A549 (cell line): ENCODE measurements at regions not wholly inside any gene's neighbourhood (a gene's known extent, or its start where the extent isn't known, plus 50 kb on each side); places are given as distances from the start of the nearest gene placed in this dataset.

Experiments used
- ATAC-seq, 2 experiments: fragments of 200-7000 bp in 1 of 2; fragments of >200 bp in 1 of 2; cut with Nextera tagmentation in 1 of 2; cut with Tn5 transposase in 1 of 2; 3 replicates each; pipeline versions ENCODE4 v1.8.0 to v1.9.1; 2018 to 2020; ENCODE audit warnings: mild to moderate bottlenecking in 1 of 2, moderate library complexity in 1 of 2
- CTCF ChIA-PET: fragments of 300-600 bp; sonication (Branson Sonifier 250); formaldehyde crosslinking; extraction: SDS; loops from one replicate; lab custom pipeline; 2021; ENCODE audit warnings: antibody characterized with exemption, inconsistent platforms; lab: Yijun Ruan, JAX
- POLR2A ChIA-PET: fragments of 350-600 bp; formaldehyde crosslinking; extraction: SDS; loops from one replicate; lab custom pipeline; 2021; ENCODE audit warnings: antibody characterized with exemption, inconsistent platforms; lab: Yijun Ruan, JAX
- DNase-seq, 2 experiments: peaks; one replicate each; pipeline versions ENCODE4 v3.0.0 to v3.0.0-alpha.2; 2011 to 2016; ENCODE audit warnings: low read depth in 1 of 2, low spot score in 1 of 2
- FAIRE-seq: peaks from 2 replicates; lab custom pipeline; 2011; peaks lifted over from hg19 to GRCh38; lab: Jason Lieb, UNC
- H3K27ac ChIP-seq, 2 experiments: fragments of >200 bp; sonication (Bioruptor Twin); formaldehyde crosslinking; 3 replicates each; pipeline ENCODE4 v1.5.1; 2016 to 2017
- H3K4me1 ChIP-seq: fragments of >200 bp; sonication (Bioruptor Twin); formaldehyde crosslinking; 3 replicates; pipeline ENCODE4 v1.6.1; 2016
- H3K4me2 ChIP-seq: fragments of >200 bp; sonication (Bioruptor Twin); formaldehyde crosslinking; 3 replicates; pipeline ENCODE4 v1.6.1; 2016
- H3K4me3 ChIP-seq: fragments of >200 bp; sonication (Bioruptor Twin); formaldehyde crosslinking; 3 replicates; pipeline ENCODE4 v1.5.1; 2016
- H3K9me3 ChIP-seq: fragments of >200 bp; sonication (Bioruptor Twin); formaldehyde crosslinking; 3 replicates; pipeline ENCODE4 v1.6.1; 2016
- BCL3 ChIP-seq: fragments of >200 bp; sonication (Bioruptor Twin); formaldehyde crosslinking; IDR thresholded peaks from 3 replicates; pipeline ENCODE4 v1.6.1; 2016
- BHLHE40 ChIP-seq: IDR thresholded peaks from 2 replicates; pipeline ENCODE4 v1.6.1; 2012; ENCODE audit warnings: low read depth, low read length, inconsistent platforms
- CHD4 ChIP-seq: fragments of 200-600 bp; sonication (generic); IDR thresholded peaks from 2 replicates; pipeline ENCODE4 v1.6.1; 2016; ENCODE audit warnings: antibody characterized with exemption, mild to moderate bottlenecking, borderline replicate concordance
- EHF ChIP-seq: fragments of 250-450 bp; sonication (Bioruptor Pico); IDR thresholded peaks from 2 replicates; pipeline ENCODE4 v1.5.0; 2020; ENCODE audit warnings: mild to moderate bottlenecking
- EHMT2 ChIP-seq: fragments of 200-600 bp; sonication (generic); IDR thresholded peaks from 2 replicates; pipeline ENCODE4 v1.6.1; 2016; ENCODE audit warnings: antibody characterized with exemption, low read depth, mild to moderate bottlenecking, moderate library complexity
- EP300 ChIP-seq, 2 experiments: fragments of >200 bp; sonication (Bioruptor Twin); formaldehyde crosslinking; IDR thresholded peaks; 2 replicates in 1 of 2; 3 replicates in 1 of 2; pipeline ENCODE4 v1.6.1; 2016 to 2017
- ESRRA ChIP-seq: fragments of 150-350 bp; IDR thresholded peaks from 2 replicates; pipeline ENCODE4 v1.6.1; 2014; ENCODE audit warnings: mild to moderate bottlenecking, low read length, borderline replicate concordance
- HES2 ChIP-seq: fragments of >200 bp; sonication (Bioruptor Twin); formaldehyde crosslinking; IDR thresholded peaks from 2 replicates; pipeline ENCODE4 v1.6.1; 2016
- HOXB13 ChIP-seq: fragments of 250-450 bp; sonication (Bioruptor Pico); IDR thresholded peaks from 2 replicates; pipeline ENCODE4 v1.5.0; 2020; ENCODE audit warnings: low read depth, mild to moderate bottlenecking, moderate library complexity
- KDM5A ChIP-seq: fragments of 200-600 bp; sonication (generic); IDR thresholded peaks from 2 replicates; pipeline ENCODE4 v1.6.1; 2016; ENCODE audit warnings: antibody characterized with exemption, mild to moderate bottlenecking
- MAZ ChIP-seq: fragments of 150-350 bp; IDR thresholded peaks from 2 replicates; pipeline ENCODE4 v1.6.1; 2014; ENCODE audit warnings: antibody characterized with exemption, low read depth, low read length, borderline replicate concordance
- PHF8 ChIP-seq: fragments of 200-600 bp; sonication (generic); IDR thresholded peaks from 2 replicates; pipeline ENCODE4 v1.6.1; 2016; ENCODE audit warnings: low read depth, mild to moderate bottlenecking, antibody characterized with exemption, moderate library complexity, borderline replicate concordance
- RFX5 ChIP-seq: fragments of 450-650 bp; IDR thresholded peaks from 2 replicates; pipeline ENCODE4 v1.7.1; 2014; ENCODE audit warnings: antibody characterized with exemption, mild to moderate bottlenecking, moderate library complexity
- SMC3 ChIP-seq: fragments of >200 bp; sonication (Bioruptor Twin); formaldehyde crosslinking; IDR thresholded peaks from 3 replicates; pipeline ENCODE4 v1.6.1; 2018; ENCODE audit warnings: inconsistent platforms
- TP53 ChIP-seq: fragments of 250-450 bp; sonication (Bioruptor Pico); IDR thresholded peaks from 2 replicates; pipeline ENCODE4 v1.5.0; 2021; ENCODE audit warnings: mild to moderate bottlenecking, moderate library complexity
- USF2 ChIP-seq: fragments of 450-650 bp; IDR thresholded peaks from 2 replicates; pipeline ENCODE4 v1.6.1; 2014; ENCODE audit warnings: antibody characterized with exemption
- ZFP36 ChIP-seq: fragments of 450-650 bp; IDR thresholded peaks from 2 replicates; pipeline ENCODE4 v1.6.1; 2014; ENCODE audit warnings: borderline replicate concordance; ENCODE audit not compliant: partially characterized antibody
- ZSCAN20 ChIP-seq: fragments of 250-450 bp; sonication (Bioruptor Pico); IDR thresholded peaks from 2 replicates; pipeline ENCODE4 v1.8.0; 2022; ENCODE audit warnings: mild to moderate bottlenecking, moderate library complexity
- WGBS: methylation state at CpG from one replicate; pipeline ENCODE4 v1.1.6; 2017; ENCODE audit errors: missing lambda C conversion rate; 5-methylcytosine and 5-hydroxymethylcytosine counted together

- no peak overlapping the region for H3K4me3 ChIP-seq
- no peak for TF ChIP-seq ESRRA
- TF ChIP-seq BCL3 = no peak
- TF ChIP-seq, all 56 proteins: peak for 0
- CTCF ChIA-PET = no interaction called here
- no peak for FAIRE-seq
- no peaks in the 10 kb centered on the region for H3K4me1 ChIP-seq
- peak in 1 of 2 experiments; percentile 13 for DNase-seq
- no peaks in the 10 kb centered on the region for H3K9me3 ChIP-seq
- ATAC-seq = peak; percentile 39 to 55; a peak in 2 of 6 replicates
- WGBS = 3% methylated on average over 3 of the region's 3 CpGs
- no peak overlapping the region for H3K4me2 ChIP-seq
- no peak overlapping the region for H3K27ac ChIP-seq
- POLR2A ChIA-PET = no interaction called here
Measured at GRCh38 chr5:5933651-5934050, 444.7 kb downstream of the MED10 start.

- CTCF ChIA-PET = no interaction called here
- ATAC-seq (no peak), FAIRE-seq (no peak), DNase-seq (no peak)
- no peak for TF ChIP-seq HOXB13
- no peak for TF ChIP-seq RFX5
- TF ChIP-seq CHD4 = no peak
- no peak for TF ChIP-seq ZSCAN20 (CRISPR knock-in tag)
- TF ChIP-seq PHF8 = no peak
- TF ChIP-seq KDM5A = no peak
- TF ChIP-seq BHLHE40 = no peak
- TF ChIP-seq ZFP36 = no peak
- no peak for TF ChIP-seq EP300 (IDR thresholded peaks at IDR 0.05)
- TF ChIP-seq ESRRA = no peak
- no peak overlapping the region for H3K4me3 ChIP-seq
- POLR2A ChIA-PET = no interaction called here
- no peak overlapping the region for H3K4me2 ChIP-seq
- no peak overlapping the region for H3K27ac ChIP-seq
- H3K9me3 ChIP-seq = no peaks in the 10 kb centered on the region
- WGBS = 28% methylated on average over 5 of the region's 5 CpGs
- H3K4me1 ChIP-seq = no peaks in the 10 kb centered on the region
Measured at GRCh38 chr5:5932824-5933223, 445.5 kb downstream of the MED10 start.

GRCh38 chr5:5930561-5930960 is 447.8 kb downstream of the MED10 start:
- Histone ChIP-seq H3K9me3 (no peaks in the 10 kb centered on the region), H3K4me2 (no peak overlapping the region), H3K4me1 (no peaks in the 10 kb centered on the region), H3K4me3 (no peak overlapping the region), H3K27ac (no peak overlapping the region)
- ChIA-PET CTCF (interaction anchor here (0.8 to 1.8 kb wide), 2 partner anchors 9 to 12 kb away, joined by 3 to 4 read pairs; no protein-coding TSS in a partner anchor), POLR2A (no interaction called here)
- ATAC-seq (no peak), FAIRE-seq (no peak), DNase-seq (no peak)
- TF ChIP-seq MAZ (no peak), USF2 (no peak), TP53 (no peak), HES2 (no peak), SMC3 (no peak), CHD4 (no peak)
- 30% methylated on average over 2 of the region's 2 CpGs for WGBS

GRCh38 chr5:5929291-5930020 is 448.9 kb downstream of the MED10 start:
- H3K9me3 ChIP-seq = no peaks in the 10 kb centered on the region
- no peak for TF ChIP-seq EHMT2
- no peak for TF ChIP-seq ESRRA
- TF ChIP-seq EP300 (IDR thresholded peaks at IDR 0.05) = no peak
- TF ChIP-seq EHF (CRISPR knock-in tag) = no peak
- TF ChIP-seq, all 56 proteins: peak for 0
- H3K27ac ChIP-seq = no peak overlapping the region
- no peak overlapping the region for H3K4me3 ChIP-seq
- no peaks in the 10 kb centered on the region for H3K4me1 ChIP-seq
- DNase-seq (no peak), ATAC-seq (no peak), FAIRE-seq (no peak)
- ChIA-PET CTCF (interaction anchor here (0.8 to 1.8 kb wide), 2 partner anchors 8 to 13 kb away, joined by 3 to 4 read pairs; no protein-coding TSS in a partner anchor), POLR2A (no interaction called here)
- WGBS = 24% methylated on average over 7 of the region's 7 CpGs
- no peak overlapping the region for H3K4me2 ChIP-seq
